Esophagus muscularis mucosa (tissue), 4 donors: ENCODE measurements at regions not wholly inside any gene's neighbourhood (a gene's known extent, or its start where the extent isn't known, plus 50 kb on each side); places are given as distances from the start of the nearest gene placed in this dataset.

Experiments
- DNase-seq: peaks from one replicate; pipeline ENCODE4 v3.0.0-alpha.2; 2017; ENCODE audit errors: extremely low spot score
- H3K27ac ChIP-seq, 4 donors: fragments of 200-600 bp; sonication (generic); replicated peaks in 1 of 4; 1 replicate in 3 of 4; 2 replicates in 1 of 4; pipeline ENCODE4 v1.5.1; 2016 to 2019; ENCODE audit warnings: mild to moderate bottlenecking in 1 of 4
- H3K27me3 ChIP-seq, 4 donors: fragments of 200-600 bp; sonication (generic); one replicate each; pipeline versions ENCODE4 v1.5.1 to v1.6.0; 2016 to 2019
- H3K36me3 ChIP-seq, 4 donors: fragments of 200-600 bp; sonication (generic); one replicate each; pipeline ENCODE4 v1.5.1; 2016 to 2019
- H3K4me1 ChIP-seq, 4 donors: fragments of 200-600 bp; sonication (generic); one replicate each; pipeline ENCODE4 v1.5.1; 2016 to 2019
- H3K4me3 ChIP-seq, 4 donors: fragments of 200-600 bp; sonication (generic); 1 replicate in 2 of 4; 2 replicates in 2 of 4; pipeline ENCODE4 v1.5.1; 2016 to 2019; ENCODE audit warnings: mild to moderate bottlenecking in 4 of 4, moderate library complexity in 1 of 4
- H3K9me3 ChIP-seq, 4 donors: fragments of 200-600 bp; sonication (generic); 1 replicate in 3 of 4; 2 replicates in 1 of 4; pipeline ENCODE4 v1.5.1; 2016 to 2019
- CTCF ChIP-seq, 3 experiments: fragments of 200-600 bp in 2 of 3; fragments of 450-650 bp in 1 of 3; sonication (generic) in 2 of 3; IDR thresholded peaks; one replicate each; pipeline ENCODE4 v1.5.1; 2017 to 2019; ENCODE audit warnings: antibody characterized with exemption in 3 of 3, mild to moderate bottlenecking in 2 of 3, moderate library complexity in 1 of 3
- EP300 ChIP-seq: sonication (generic); formaldehyde crosslinking; IDR thresholded peaks from one replicate; pipeline ENCODE4 v1.6.1; 2017; ENCODE audit warnings: antibody characterized with exemption
- POLR2A ChIP-seq: fragments of 450-650 bp; IDR thresholded peaks from one replicate; pipeline ENCODE4 v1.6.1; 2017; ENCODE audit warnings: antibody characterized with exemption, moderate library complexity, mild to moderate bottlenecking, low read depth
- POLR2AphosphoS5 ChIP-seq, 2 donors: sonication (generic); formaldehyde crosslinking; IDR thresholded peaks; one replicate each; pipeline ENCODE4 v1.6.1; 2017; ENCODE audit warnings: antibody characterized with exemption in 2 of 2
- whole genome bisulfite sequencing: methylation state at CpG from one replicate; pipeline ENCODE4 v1.1.5; 2018; 5-methylcytosine and 5-hydroxymethylcytosine counted together
- intact Hi-C: fragments of 100-400 bp; cut with DNase I; formaldehyde crosslinking; loops from one replicate; pipeline ENCODE4 v1.15.1; 2023

GRCh38 chr10:78291722-78292121 is 258.1 kb downstream of the RPS24 start:
- Histone ChIP-seq H3K4me1 (peaks cover 0 to 39% (median 37%) of the 10 kb centered on the region in 4 donors), H3K36me3 (no peaks in the 10 kb centered on the region), H3K9me3 (no peaks in the 10 kb centered on the region), H3K27me3 (no peaks in the 10 kb centered on the region), H3K27ac (no peak overlapping the region), H3K4me3 (no peak overlapping the region)
- no peak for TF ChIP-seq POLR2A
- 89% methylated on average over 2 of the region's 2 CpGs for WGBS
- intact Hi-C loops: no loop called here
- DNase-seq: no peak

GRCh38 chr10:78292250-78292981 is 258.8 kb downstream of the RPS24 start:
- Histone ChIP-seq H3K36me3 (no peaks in the 10 kb centered on the region), H3K27me3 (no peaks in the 10 kb centered on the region), H3K4me3 (no peak overlapping the region), H3K27ac (no peak overlapping the region), H3K9me3 (no peaks in the 10 kb centered on the region), H3K4me1 (peaks cover 0 to 34% (median 32%) of the 10 kb centered on the region in 4 donors)
- no peak for DNase-seq
- TF ChIP-seq CTCF (IDR thresholded peaks at IDR 0.05) (no peak), EP300 (no peak), POLR2A (no peak), POLR2AphosphoS5 (IDR thresholded peaks at IDR 0.05) (no peak)
- intact Hi-C loops: no loop called here
- 76% methylated on average over 10 of the region's 10 CpGs for WGBS

GRCh38 chr10:78292982-78293865 is 259.6 kb downstream of the RPS24 start:
- Histone ChIP-seq H3K27me3 (no peaks in the 10 kb centered on the region), H3K9me3 (no peaks in the 10 kb centered on the region), H3K27ac (peak overlapping the region in 3 of 4 donors; percentile 58 to 83 (median 67)), H3K4me3 (no peak overlapping the region), H3K36me3 (no peaks in the 10 kb centered on the region), H3K4me1 (peaks cover 0 to 34% (median 32%) of the 10 kb centered on the region in 4 donors)
- 68% methylated on average over 11 of the region's 11 CpGs for WGBS
- intact Hi-C loops: no loop called here
- no peak for TF ChIP-seq CTCF (IDR thresholded peaks at IDR 0.05)
- TF ChIP-seq POLR2AphosphoS5 (IDR thresholded peaks at IDR 0.05): no peak
- TF ChIP-seq POLR2A: no peak
- TF ChIP-seq EP300: no peak
- no peak for DNase-seq

GRCh38 chr10:78295242-78295641 is 261.6 kb downstream of the RPS24 start:
- peak overlapping the region; percentile 58 to 83 (median 64) for H3K27ac ChIP-seq
- intact Hi-C loops: no loop called here
- no peaks in the 10 kb centered on the region for H3K9me3 ChIP-seq
- DNase-seq: no peak
- 65% methylated on average over 7 of the region's 7 CpGs for WGBS
- TF ChIP-seq POLR2A (no peak), EP300 (no peak), CTCF (IDR thresholded peaks at IDR 0.05) (no peak)
- no peak overlapping the region for H3K4me3 ChIP-seq
- no peaks in the 10 kb centered on the region for H3K27me3 ChIP-seq
- H3K36me3 ChIP-seq: no peaks in the 10 kb centered on the region
- H3K4me1 ChIP-seq: peaks cover 0 to 40% (median 33%) of the 10 kb centered on the region in 4 donors

GRCh38 chr10:78296785-78297184 is 263.1 kb downstream of the RPS24 start:
- DNase-seq: no peak
- Histone ChIP-seq H3K27me3 (no peaks in the 10 kb centered on the region), H3K9me3 (no peaks in the 10 kb centered on the region), H3K4me1 (peaks cover 0 to 43% (median 33%) of the 10 kb centered on the region in 4 donors), H3K36me3 (no peaks in the 10 kb centered on the region), H3K27ac (no peak overlapping the region), H3K4me3 (no peak overlapping the region)
- WGBS: 70% methylated on average over 1 of the region's 1 CpG
- intact Hi-C loops: no loop called here
- no peak for TF ChIP-seq POLR2A
